H9 (cell line): ENCODE measurements at regions not wholly inside any gene's neighbourhood (a gene's known extent, or its start where the extent isn't known, plus 50 kb on each side); places are given as distances from the start of the nearest gene placed in this dataset.
"Not testable (repeated sequence)": the region's sequence is repeated elsewhere in the genome, so short reads cannot be mapped to it uniquely, and the experiment has no call there.

Experiments
- DNase-seq: peaks from one replicate; pipeline ENCODE4 v3.0.0-alpha.2; 2017
- H2AFZ ChIP-seq: one replicate; pipeline ENCODE4 v1.6.1; 2013; ENCODE audit warnings: mild to moderate bottlenecking, low read length, control low read depth, moderate library complexity
- H2AK5ac ChIP-seq: 2 replicates; pipeline ENCODE4 v1.6.1; 2013; ENCODE audit warnings: low read length, control low read depth, mixed read lengths; ENCODE audit not compliant: insufficient read length
- H2BK120ac ChIP-seq: one replicate; pipeline ENCODE4 v1.6.1; 2013; ENCODE audit warnings: low read depth, mild to moderate bottlenecking, low read length, control low read depth, inconsistent platforms; ENCODE audit not compliant: poor library complexity, severe bottlenecking
- H2BK12ac ChIP-seq: 2 replicates; pipeline ENCODE4 v1.6.1; 2013; ENCODE audit warnings: low read length, control low read depth, mixed read lengths, low read depth; ENCODE audit not compliant: insufficient read length
- H2BK15ac ChIP-seq: 2 replicates; pipeline ENCODE4 v1.6.1; 2013; ENCODE audit warnings: low read depth, low read length, control low read depth
- H2BK20ac ChIP-seq: one replicate; pipeline ENCODE4 v1.6.1; 2013; ENCODE audit warnings: low read depth, mild to moderate bottlenecking, low read length, control low read depth, inconsistent platforms; ENCODE audit not compliant: poor library complexity, severe bottlenecking
- H2BK5ac ChIP-seq: 2 replicates; pipeline ENCODE4 v1.6.1; 2013; ENCODE audit warnings: low read length, control low read depth, mixed read lengths; ENCODE audit not compliant: insufficient read length
- H3K14ac ChIP-seq: 2 replicates; pipeline ENCODE4 v1.6.1; 2013; ENCODE audit warnings: low read length, control low read depth; ENCODE audit not compliant: insufficient read depth
- H3K18ac ChIP-seq: 2 replicates; pipeline ENCODE4 v1.6.1; 2013; ENCODE audit warnings: low read depth, mild to moderate bottlenecking, mixed read lengths, low read length, control low read depth; ENCODE audit not compliant: insufficient read length
- H3K23ac ChIP-seq: 2 replicates; pipeline ENCODE4 v1.6.1; 2013; ENCODE audit warnings: low read length, control low read depth, mixed read lengths, low read depth; ENCODE audit not compliant: insufficient read length
- H3K23me2 ChIP-seq: 2 replicates; pipeline ENCODE4 v1.6.1; 2013; ENCODE audit warnings: low read depth, mild to moderate bottlenecking, mixed read lengths, low read length, control low read depth; ENCODE audit not compliant: insufficient read length, poor library complexity, severe bottlenecking
- H3K27ac ChIP-seq: 2 replicates; pipeline ENCODE4 v1.5.1; 2013; ENCODE audit warnings: low read length, control low read depth, mixed read lengths, low read depth; ENCODE audit not compliant: insufficient read length
- H3K27me3 ChIP-seq: 2 replicates; pipeline ENCODE4 v1.6.1; 2013; ENCODE audit warnings: low read length, control low read depth, inconsistent platforms; ENCODE audit not compliant: insufficient read depth
- H3K4ac ChIP-seq: 2 replicates; pipeline ENCODE4 v1.6.1; 2013; ENCODE audit warnings: low read depth, mild to moderate bottlenecking, control low read depth, inconsistent platforms, low read length, moderate library complexity
- H3K4me1 ChIP-seq: 2 replicates; pipeline ENCODE4 v1.6.1; 2013; ENCODE audit warnings: low read length, control low read depth, inconsistent platforms; ENCODE audit not compliant: insufficient read depth
- H3K4me2 ChIP-seq: 2 replicates; pipeline ENCODE4 v1.6.1; 2013; ENCODE audit warnings: low read length, control low read depth, mixed read lengths; ENCODE audit not compliant: insufficient read length, insufficient read depth
- H3K56ac ChIP-seq: 2 replicates; pipeline ENCODE4 v1.6.1; 2013; ENCODE audit warnings: low read depth, mild to moderate bottlenecking, mixed read lengths, low read length, control low read depth; ENCODE audit not compliant: insufficient read length
- H3K79me1 ChIP-seq: 2 replicates; pipeline ENCODE4 v1.6.1; 2013; ENCODE audit warnings: low read depth, mild to moderate bottlenecking, moderate library complexity, low read length, control low read depth, inconsistent platforms; ENCODE audit not compliant: insufficient read depth, poor library complexity, severe bottlenecking
- H3K79me2 ChIP-seq: 2 replicates; pipeline ENCODE4 v1.6.1; 2013; ENCODE audit warnings: low read length, control low read depth, inconsistent platforms; ENCODE audit not compliant: insufficient read depth
- H3K9ac ChIP-seq: 2 replicates; pipeline ENCODE4 v1.6.1; 2013; ENCODE audit warnings: low read length, control low read depth, mixed read lengths; ENCODE audit not compliant: insufficient read length; ENCODE audit errors: extremely low read depth
- H3K9me3 ChIP-seq: one replicate; pipeline ENCODE4 v1.6.1; 2013; ENCODE audit warnings: low read depth, low read length, inconsistent platforms; ENCODE audit not compliant: control insufficient read depth
- H3T11ph ChIP-seq: one replicate; pipeline ENCODE4 v1.6.1; 2013; ENCODE audit warnings: mild to moderate bottlenecking, low read length, control low read depth, inconsistent platforms
- H4K20me1 ChIP-seq: one replicate; pipeline ENCODE4 v1.6.1; 2013; ENCODE audit not compliant: control insufficient read depth, insufficient read length, insufficient read depth
- H4K5ac ChIP-seq: 2 replicates; pipeline ENCODE4 v1.6.1; 2013; ENCODE audit warnings: low read depth, mild to moderate bottlenecking, mixed read lengths, low read length, control low read depth; ENCODE audit not compliant: insufficient read length
- H4K8ac ChIP-seq: replicated peaks from 2 replicates; pipeline ENCODE4 v1.6.1; 2013; ENCODE audit warnings: low read length, control low read depth, mixed read lengths, low read depth; ENCODE audit not compliant: insufficient read length
- H4K91ac ChIP-seq: 2 replicates; pipeline ENCODE4 v1.6.1; 2013; ENCODE audit warnings: low read depth, mild to moderate bottlenecking, moderate library complexity, mixed read lengths, low read length, control low read depth; ENCODE audit not compliant: insufficient read length
- H3K27ac Mint-ChIP-seq, 3 experiments: 2 replicates in 2 of 3; 3 replicates in 1 of 3; pipeline ENCODE4 v1.8.0; 2020 to 2021; ENCODE audit warnings: mixed read lengths in 3 of 3, mild to moderate bottlenecking in 1 of 3, moderate library complexity in 1 of 3
- H3K27me3 Mint-ChIP-seq: 2 replicates; pipeline ENCODE4 v1.8.0; 2021; ENCODE audit warnings: low read depth, mild to moderate bottlenecking, moderate library complexity, mixed read lengths
- H3K36me3 Mint-ChIP-seq, 3 experiments: 2 replicates in 2 of 3; 3 replicates in 1 of 3; pipeline ENCODE4 v1.8.0; 2020 to 2021; ENCODE audit warnings: low read depth in 3 of 3, mixed read lengths in 3 of 3; ENCODE audit not compliant: insufficient read depth in 1 of 3
- H3K4me1 Mint-ChIP-seq, 2 experiments: 2 replicates each; pipeline ENCODE4 v1.8.0; 2020; ENCODE audit warnings: mixed read lengths in 2 of 2
- H3K4me3 Mint-ChIP-seq, 2 experiments: 2 replicates in 1 of 2; 3 replicates in 1 of 2; pipeline ENCODE4 v1.8.0; 2020 to 2021; ENCODE audit warnings: mild to moderate bottlenecking in 2 of 2, mixed read lengths in 2 of 2, moderate library complexity in 1 of 2
- H3K9me3 Mint-ChIP-seq, 2 experiments: 2 replicates in 1 of 2; 3 replicates in 1 of 2; pipeline ENCODE4 v1.8.0; 2020; ENCODE audit warnings: mild to moderate bottlenecking in 2 of 2, mixed read lengths in 2 of 2, moderate library complexity in 1 of 2
- WGBS: extraction: QIAGEN DNeasy Blood & Tissue Kit; methylation state at CpG from one replicate; pipeline ENCODE4 v1.1.7; 2013; ENCODE audit warnings: missing lambda C conversion rate, low lambda C conversion rate, mixed read lengths; ENCODE audit not compliant: insufficient read length; ENCODE audit errors: extremely low coverage; 5-methylcytosine and 5-hydroxymethylcytosine counted together
- TF ChIP-seq, protein P1 (sequence below): fragments of 200-600 bp; sonication (generic); conservative IDR thresholded peaks from 3 replicates; pipeline ENCODE4 v1.8.0; 2021; ENCODE audit warnings: antibody characterized with exemption, mild to moderate bottlenecking

DNA sequence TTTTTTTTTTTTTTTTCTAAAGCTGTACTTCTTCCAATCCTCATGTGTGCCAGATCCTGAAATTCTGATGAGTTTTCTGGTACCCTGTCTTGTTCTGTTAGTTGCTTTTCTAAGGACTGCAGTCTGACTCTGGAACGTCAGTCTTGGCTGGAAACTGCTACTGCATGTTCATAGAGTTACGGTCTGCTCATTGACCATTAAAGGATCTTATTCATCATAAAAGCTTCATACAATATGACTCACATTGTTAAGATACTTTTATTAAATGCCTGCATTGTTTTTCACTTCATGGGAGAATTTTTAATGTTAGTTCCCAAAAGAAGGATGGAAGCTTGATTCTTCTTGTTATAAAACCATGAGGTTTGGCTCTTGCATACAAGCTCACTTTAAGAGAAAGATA lies 233.6 kb downstream of the SYT10 start:
- Histone ChIP-seq H2BK15ac (no peak overlapping the region), H3K27me3 (no peaks in the 10 kb centered on the region), H3K27ac (no peak overlapping the region), H2BK12ac (no peak overlapping the region), H4K8ac (no peak overlapping the region), H4K20me1 (no peaks in the 10 kb centered on the region), H4K91ac (no peak overlapping the region), H3K23ac (no peak overlapping the region), H3K4ac (no peak overlapping the region), H3K4me2 (no peak overlapping the region), H3T11ph (no peak overlapping the region), H3K79me2 (no peaks in the 10 kb centered on the region; the same call in 1 of the 2 replicates), H4K5ac (no peak overlapping the region), H3K14ac (no peak overlapping the region), H3K23me2 (no peaks in the 10 kb centered on the region), H2AK5ac (no peak overlapping the region), H3K56ac (no peak overlapping the region), H3K79me1 (no peaks in the 10 kb centered on the region), H2BK5ac (no peak overlapping the region), H3K9ac (no peak overlapping the region), H3K4me1 (no peaks in the 10 kb centered on the region), H2BK20ac (no peak overlapping the region), H3K9me3 (no peaks in the 10 kb centered on the region), H2AFZ (no peak overlapping the region), H2BK120ac (no peak overlapping the region), H3K18ac (no peak overlapping the region)
- Mint-ChIP-seq H3K27me3 (no peaks in the 10 kb centered on the region), H3K4me3 (no peak overlapping the region), H3K4me1 (no peaks in the 10 kb centered on the region), H3K27ac (no peak overlapping the region; a peak in 1 of 7 replicates), H3K36me3 (peaks cover 0 to 1% (median under 1%) of the 10 kb centered on the region in 3 experiments; a peak in 3 of 7 replicates), H3K9me3 (peaks cover 5 to 12% of the 10 kb centered on the region in 2 experiments)
- WGBS, result no CpG with 5 or more reads among the region's 2 CpGs
- TF ChIP-seq, protein P1, sequence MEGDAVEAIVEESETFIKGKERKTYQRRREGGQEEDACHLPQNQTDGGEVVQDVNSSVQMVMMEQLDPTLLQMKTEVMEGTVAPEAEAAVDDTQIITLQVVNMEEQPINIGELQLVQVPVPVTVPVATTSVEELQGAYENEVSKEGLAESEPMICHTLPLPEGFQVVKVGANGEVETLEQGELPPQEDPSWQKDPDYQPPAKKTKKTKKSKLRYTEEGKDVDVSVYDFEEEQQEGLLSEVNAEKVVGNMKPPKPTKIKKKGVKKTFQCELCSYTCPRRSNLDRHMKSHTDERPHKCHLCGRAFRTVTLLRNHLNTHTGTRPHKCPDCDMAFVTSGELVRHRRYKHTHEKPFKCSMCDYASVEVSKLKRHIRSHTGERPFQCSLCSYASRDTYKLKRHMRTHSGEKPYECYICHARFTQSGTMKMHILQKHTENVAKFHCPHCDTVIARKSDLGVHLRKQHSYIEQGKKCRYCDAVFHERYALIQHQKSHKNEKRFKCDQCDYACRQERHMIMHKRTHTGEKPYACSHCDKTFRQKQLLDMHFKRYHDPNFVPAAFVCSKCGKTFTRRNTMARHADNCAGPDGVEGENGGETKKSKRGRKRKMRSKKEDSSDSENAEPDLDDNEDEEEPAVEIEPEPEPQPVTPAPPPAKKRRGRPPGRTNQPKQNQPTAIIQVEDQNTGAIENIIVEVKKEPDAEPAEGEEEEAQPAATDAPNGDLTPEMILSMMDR, result no peak
- DNase-seq, result no peak

DNA sequence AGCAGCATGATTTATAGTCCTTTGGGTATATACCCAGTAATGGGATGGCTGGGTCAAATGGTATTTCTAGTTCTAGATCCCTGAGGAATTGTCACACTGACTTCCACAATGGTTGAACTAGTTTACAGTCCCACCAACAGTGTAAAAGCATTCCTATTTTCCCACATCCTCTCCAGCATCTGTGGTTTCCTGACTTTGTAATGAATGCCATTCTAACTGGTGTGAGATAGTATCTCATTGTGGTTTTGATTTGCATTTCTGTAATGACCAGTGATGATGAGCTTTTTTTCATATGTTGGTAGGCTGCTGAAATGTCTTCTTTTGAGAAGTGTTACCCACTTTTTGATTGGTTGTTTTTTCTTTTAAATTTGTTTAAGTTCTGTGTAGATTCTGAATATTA lies 245.2 kb downstream of the SYT10 start:
- H3K9me3 Mint-ChIP-seq, result peaks cover 36 to 41% of the 10 kb centered on the region in 2 experiments
- not testable (repeated sequence) for H3K23ac ChIP-seq, H4K20me1 ChIP-seq, H3K14ac ChIP-seq, H3K27me3 Mint-ChIP-seq, H2BK20ac ChIP-seq, DNase-seq, H4K91ac ChIP-seq, H3K18ac ChIP-seq, H3K4me1 Mint-ChIP-seq, H2AFZ ChIP-seq, H3K56ac ChIP-seq, H2BK120ac ChIP-seq, H3K9ac ChIP-seq, H3K4me3 Mint-ChIP-seq, H2BK12ac ChIP-seq, H3K79me1 ChIP-seq, H3K27ac ChIP-seq, H2BK15ac ChIP-seq, H3K4me2 ChIP-seq, H3K27me3 ChIP-seq, H3K36me3 Mint-ChIP-seq, H3T11ph ChIP-seq, H4K5ac ChIP-seq, H3K27ac Mint-ChIP-seq, H4K8ac ChIP-seq, H3K9me3 ChIP-seq, H3K4ac ChIP-seq, H2BK5ac ChIP-seq, H2AK5ac ChIP-seq, H3K23me2 ChIP-seq, H3K79me2 ChIP-seq, H3K4me1 ChIP-seq
